MCF 10A (cell line): ENCODE measurements at regions not wholly inside any gene's neighbourhood (a gene's known extent, or its start where the extent isn't known, plus 50 kb on each side); places are given as distances from the start of the nearest gene placed in this dataset.
"Not testable (repeated sequence)": the region's sequence is repeated elsewhere in the genome, so short reads cannot be mapped to it uniquely, and the experiment has no call there.

Experiments used
- BruUV-seq: library from RNA; stranded (reverse); fragments of 400-500 nt; replicated peaks from 2 replicates; lab custom pipeline; 2021; lab: Mats Ljungman, UMichigan
- CTCF ChIA-PET: fragments of 300-600 bp; sonication (Branson Sonifier 250); formaldehyde crosslinking; extraction: SDS; loops from one replicate; lab custom pipeline; 2021; ENCODE audit warnings: antibody characterized with exemption, inconsistent platforms; lab: Yijun Ruan, JAX
- POLR2A ChIA-PET: fragments of 300-600, 350-650 bp; sonication (Branson Sonifier 250); formaldehyde crosslinking; extraction: SDS; loops from one replicate; lab custom pipeline; 2020; ENCODE audit warnings: antibody characterized with exemption, inconsistent platforms; lab: Yijun Ruan, JAX
- DNase-seq: peaks from one replicate; pipeline ENCODE4 v3.0.0-alpha.2; 2018; ENCODE audit not compliant: unreplicated experiment
- H3K27ac Mint-ChIP-seq: one replicate; pipeline ENCODE4 v1.8.0; 2022; ENCODE audit warnings: mild to moderate bottlenecking, low read depth, mixed read lengths; ENCODE audit not compliant: unreplicated experiment
- H3K27me3 Mint-ChIP-seq: one replicate; pipeline ENCODE4 v1.8.0; 2022; ENCODE audit warnings: mixed read lengths; ENCODE audit not compliant: insufficient read depth, unreplicated experiment
- H3K36me3 Mint-ChIP-seq: one replicate; pipeline ENCODE4 v1.8.0; 2022; ENCODE audit warnings: mild to moderate bottlenecking, moderate library complexity, mixed read lengths; ENCODE audit not compliant: insufficient read depth, unreplicated experiment
- H3K4me1 Mint-ChIP-seq: one replicate; pipeline ENCODE4 v1.8.0; 2022; ENCODE audit warnings: mixed read lengths; ENCODE audit not compliant: insufficient read depth, unreplicated experiment
- H3K4me3 Mint-ChIP-seq: one replicate; pipeline ENCODE4 v1.8.0; 2022; ENCODE audit warnings: mild to moderate bottlenecking, moderate library complexity, mixed read lengths; ENCODE audit not compliant: unreplicated experiment
- H3K9me3 Mint-ChIP-seq: one replicate; pipeline ENCODE4 v1.8.0; 2022; ENCODE audit warnings: mixed read lengths; ENCODE audit not compliant: unreplicated experiment
- intact Hi-C: fragments of 100-400 bp; cut with micrococcal nuclease; formaldehyde crosslinking; loops from 2 replicates; pipeline ENCODE4 v1.14.1; 2022
- TF ChIP-seq, protein P1 (sequence below): fragments of 200-600 bp; IDR thresholded peaks from one replicate; pipeline ENCODE4 v1.8.0; 2022; ENCODE audit warnings: antibody characterized with exemption, mild to moderate bottlenecking; ENCODE audit not compliant: unreplicated experiment

- Mint-ChIP-seq H3K27ac (no peak overlapping the region), H3K4me3 (no peak overlapping the region), H3K4me1 (no peaks in the 10 kb centered on the region), H3K9me3 (peaks cover 18% of the 10 kb centered on the region), H3K27me3 (no peaks in the 10 kb centered on the region), H3K36me3 (no peaks in the 10 kb centered on the region)
- TF ChIP-seq, protein P1, sequence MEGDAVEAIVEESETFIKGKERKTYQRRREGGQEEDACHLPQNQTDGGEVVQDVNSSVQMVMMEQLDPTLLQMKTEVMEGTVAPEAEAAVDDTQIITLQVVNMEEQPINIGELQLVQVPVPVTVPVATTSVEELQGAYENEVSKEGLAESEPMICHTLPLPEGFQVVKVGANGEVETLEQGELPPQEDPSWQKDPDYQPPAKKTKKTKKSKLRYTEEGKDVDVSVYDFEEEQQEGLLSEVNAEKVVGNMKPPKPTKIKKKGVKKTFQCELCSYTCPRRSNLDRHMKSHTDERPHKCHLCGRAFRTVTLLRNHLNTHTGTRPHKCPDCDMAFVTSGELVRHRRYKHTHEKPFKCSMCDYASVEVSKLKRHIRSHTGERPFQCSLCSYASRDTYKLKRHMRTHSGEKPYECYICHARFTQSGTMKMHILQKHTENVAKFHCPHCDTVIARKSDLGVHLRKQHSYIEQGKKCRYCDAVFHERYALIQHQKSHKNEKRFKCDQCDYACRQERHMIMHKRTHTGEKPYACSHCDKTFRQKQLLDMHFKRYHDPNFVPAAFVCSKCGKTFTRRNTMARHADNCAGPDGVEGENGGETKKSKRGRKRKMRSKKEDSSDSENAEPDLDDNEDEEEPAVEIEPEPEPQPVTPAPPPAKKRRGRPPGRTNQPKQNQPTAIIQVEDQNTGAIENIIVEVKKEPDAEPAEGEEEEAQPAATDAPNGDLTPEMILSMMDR: no peak
- no TSS peak for BruUV-seq
- intact Hi-C loops: no loop called here
- ChIA-PET POLR2A (no interaction called here), CTCF (no interaction called here)
- no peak for DNase-seq
These were observed 170.6 kb downstream of the FZD1 start for GRCh38 chr7:91434836-91435235.

DNA sequence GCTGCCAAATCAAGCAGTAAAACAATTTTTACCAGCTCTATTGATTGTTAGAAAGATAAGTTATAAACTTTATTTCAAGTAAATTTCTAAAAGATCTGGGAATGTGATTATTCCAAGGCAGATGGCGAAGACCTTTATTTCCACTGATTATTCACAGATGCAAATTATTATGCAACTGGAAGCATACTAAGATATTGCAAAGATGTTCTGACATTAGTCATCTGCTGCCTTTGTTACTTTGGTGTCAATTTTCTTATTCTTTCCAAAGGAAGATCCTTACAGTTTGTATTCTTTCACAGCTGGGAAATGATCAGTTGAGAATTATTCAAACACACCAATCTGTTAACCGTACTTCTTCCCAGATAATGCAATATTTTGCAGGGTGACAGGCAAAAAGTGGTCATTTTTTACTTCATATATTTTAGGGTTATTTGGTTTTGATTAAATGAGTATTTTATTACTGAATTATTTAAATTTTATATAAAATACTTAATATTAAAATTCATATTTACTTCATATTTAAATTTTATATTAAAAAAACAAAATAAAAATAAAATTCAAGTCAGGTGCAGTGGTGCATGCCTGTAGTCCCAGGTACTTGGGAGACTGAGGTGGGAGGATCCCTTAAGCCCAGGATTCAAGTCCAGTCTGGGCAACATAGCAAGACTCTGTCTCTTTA, 171.3 kb downstream of the FZD1 start:
- no TSS peak for BruUV-seq
- H3K36me3 Mint-ChIP-seq: no peaks in the 10 kb centered on the region
- DNase-seq: peak; percentile 23
- H3K27me3 Mint-ChIP-seq: no peaks in the 10 kb centered on the region
- H3K4me1 Mint-ChIP-seq: no peaks in the 10 kb centered on the region
- ChIA-PET CTCF (interaction anchor here (0.6 kb wide), 1 partner anchor 194 kb away, joined by 3 read pairs; no protein-coding TSS in a partner anchor), POLR2A (no interaction called here)
- peaks cover 24% of the 10 kb centered on the region for H3K9me3 Mint-ChIP-seq
- TF ChIP-seq, protein P1: no peak
- H3K4me3 Mint-ChIP-seq: no peak overlapping the region
- intact Hi-C loops: no loop called here
- H3K27ac Mint-ChIP-seq: no peak overlapping the region

- TF ChIP-seq, protein P1: no peak
- no peaks in the 10 kb centered on the region for H3K4me1 Mint-ChIP-seq
- peak; percentile 8 for DNase-seq
- intact Hi-C loops: no loop called here
- no peak overlapping the region for H3K27ac Mint-ChIP-seq
- H3K27me3 Mint-ChIP-seq: no peaks in the 10 kb centered on the region
- no peak overlapping the region for H3K4me3 Mint-ChIP-seq
- ChIA-PET CTCF (no interaction called here), POLR2A (no interaction called here)
- no peaks in the 10 kb centered on the region for H3K36me3 Mint-ChIP-seq
- peaks cover 25% of the 10 kb centered on the region for H3K9me3 Mint-ChIP-seq
- no TSS peak for BruUV-seq
These were observed 172.4 kb downstream of the FZD1 start for GRCh38 chr7:91436655-91437054.

DNA sequence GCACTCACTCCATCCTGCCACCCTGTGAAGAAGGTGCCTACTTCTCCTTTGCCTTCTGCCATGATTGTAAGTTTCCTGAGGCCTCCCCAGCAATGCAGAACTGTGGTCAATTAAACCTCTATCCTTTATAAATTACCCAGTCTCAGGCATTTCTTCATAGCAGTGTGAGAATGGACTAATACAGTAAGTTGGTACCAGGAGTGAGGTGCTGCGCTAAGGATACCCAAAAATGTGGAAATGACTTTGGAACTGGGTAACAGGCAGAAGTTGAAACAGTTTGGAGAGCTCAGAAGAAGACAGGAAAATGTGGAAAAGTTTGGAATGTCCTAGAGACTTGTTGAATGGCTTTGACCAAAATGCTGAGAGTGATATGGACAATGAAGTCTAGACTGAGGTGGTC, 176.0 kb downstream of the FZD1 start:
- CTCF ChIA-PET, H3K4me3 Mint-ChIP-seq, BruUV-seq: not testable (repeated sequence)

More for the DNA sequence above, 176.0 kb downstream of the FZD1 start:
- H3K36me3 Mint-ChIP-seq, H3K4me1 Mint-ChIP-seq, DNase-seq, H3K27ac Mint-ChIP-seq, intact Hi-C loops, POLR2A ChIA-PET: not testable (repeated sequence)
- Mint-ChIP-seq H3K9me3 (peaks cover 36% of the 10 kb centered on the region), H3K27me3 (peaks cover 11% of the 10 kb centered on the region)
